B cell (primary cell): ENCODE measurements at regions not wholly inside any gene's neighbourhood (a gene's known extent, or its start where the extent isn't known, plus 50 kb on each side); places are given as distances from the start of the nearest gene placed in this dataset.

Source experiments
- ATAC-seq: fragments of 200-7000 bp; cut with Tn5 transposase; one replicate; pipeline ENCODE4 v1.10.0; 2021; ENCODE audit warnings: low read depth, mild to moderate bottlenecking, moderate number of reproducible peaks, moderate library complexity
- CTCF ChIA-PET: fragments of 350-600 bp; sonication (Branson Sonifier 250); formaldehyde crosslinking; loops from one replicate; lab custom pipeline; 2021; ENCODE audit warnings: antibody characterized with exemption, inconsistent platforms; lab: Charles Lee
- POLR2A ChIA-PET: fragments of 350-600 bp; sonication (Branson Sonifier 250); formaldehyde crosslinking; loops from one replicate; lab custom pipeline; 2021; ENCODE audit warnings: antibody characterized with exemption; lab: Charles Lee
- DNase-seq: peaks from one replicate; pipeline ENCODE4 v3.0.0; 2013
- H2AFZ ChIP-seq: 2 replicates; pipeline ENCODE4 v1.6.1; 2012; ENCODE audit warnings: mild to moderate bottlenecking, low read depth, low read length; ENCODE audit not compliant: insufficient read depth, poor library complexity, severe bottlenecking
- H3K27ac ChIP-seq, 2 donors: 1 replicate in 1 of 2; 2 replicates in 1 of 2; pipeline ENCODE4 v1.5.1; 2012 to 2013; ENCODE audit warnings: low read length in 2 of 2, mild to moderate bottlenecking in 2 of 2, moderate library complexity in 1 of 2
- H3K27me3 ChIP-seq, 4 experiments: fragments of 200-600 bp in 1 of 4; sonication (generic) in 1 of 4; replicated peaks in 1 of 4; 1 replicate in 2 of 4; 2 replicates in 2 of 4; pipeline versions ENCODE4 v1.6.1 to v1.7.0; 2013 to 2016; ENCODE audit warnings: low read length in 3 of 4, mild to moderate bottlenecking in 2 of 4, mixed read lengths in 1 of 4, moderate library complexity in 1 of 4; ENCODE audit not compliant: insufficient read depth in 4 of 4, control insufficient read depth in 3 of 4; ENCODE audit errors: control extremely low read depth in 1 of 4
- H3K36me3 ChIP-seq, 2 experiments: replicated peaks in 1 of 2; 1 replicate in 1 of 2; 2 replicates in 1 of 2; pipeline versions ENCODE4 v1.6.1 to v1.7.1; 2013; ENCODE audit warnings: low read length in 1 of 2; ENCODE audit not compliant: insufficient read depth in 2 of 2, control insufficient read depth in 1 of 2; ENCODE audit errors: control extremely low read depth in 1 of 2, extremely low read depth in 1 of 2
- H3K4me1 ChIP-seq, 2 donors: fragments of 200-600 bp in 1 of 2; sonication (generic) in 1 of 2; 1 replicate in 1 of 2; 2 replicates in 1 of 2; pipeline versions ENCODE4 v1.5.1 to v1.6.1; 2013 to 2017; ENCODE audit warnings: low read length in 2 of 2; ENCODE audit not compliant: control insufficient read depth in 2 of 2, insufficient read depth in 2 of 2
- H3K4me2 ChIP-seq: replicated peaks from 2 replicates; pipeline ENCODE3; 2012; ENCODE audit warnings: mild to moderate bottlenecking, low read depth, low read length; ENCODE audit not compliant: poor library complexity, severe bottlenecking
- H3K4me3 ChIP-seq, 5 experiments: fragments of 200-600 bp in 1 of 5; sonication (generic) in 1 of 5; 1 replicate in 3 of 5; 2 replicates in 2 of 5; pipeline versions ENCODE4 v1.5.1 to v1.7.0; 2011 to 2016; ENCODE audit warnings: low read length in 4 of 5, mild to moderate bottlenecking in 4 of 5, low read depth in 2 of 5, control low read depth in 1 of 5, moderate library complexity in 1 of 5; ENCODE audit not compliant: insufficient read depth in 1 of 5; ENCODE audit errors: control extremely low read depth in 1 of 5, extremely low read depth in 1 of 5
- H3K79me2 ChIP-seq: fragments of 200-600 bp; sonication (generic); one replicate; pipeline ENCODE4 v1.6.0; 2016; ENCODE audit warnings: low read length; ENCODE audit not compliant: control insufficient read depth, insufficient read depth
- H3K9ac ChIP-seq: fragments of 200-600 bp; sonication (generic); 2 replicates; pipeline ENCODE4 v1.6.1; 2017; ENCODE audit warnings: mild to moderate bottlenecking, low read length, moderate library complexity
- H3K9me3 ChIP-seq, 3 donors: one replicate each; pipeline versions ENCODE4 v1.6.1 to v1.7.1; 2013; ENCODE audit warnings: low read length in 2 of 3; ENCODE audit not compliant: control insufficient read depth in 2 of 3, insufficient read depth in 1 of 3; ENCODE audit errors: control extremely low read depth in 1 of 3
- H4K20me1 ChIP-seq: 2 replicates; pipeline ENCODE4 v1.6.0; 2012; ENCODE audit warnings: mild to moderate bottlenecking, low read length; ENCODE audit not compliant: insufficient read depth, control insufficient read depth, poor library complexity, severe bottlenecking
- H3K27ac Mint-ChIP-seq: one replicate; pipeline ENCODE4 v1.8.0; 2021; ENCODE audit warnings: mixed read lengths
- H3K27me3 Mint-ChIP-seq: one replicate; pipeline ENCODE4 v1.8.0; 2021; ENCODE audit warnings: mixed read lengths
- H3K4me1 Mint-ChIP-seq: one replicate; pipeline ENCODE4 v1.8.0; 2021; ENCODE audit warnings: mixed read lengths
- H3K4me3 Mint-ChIP-seq: one replicate; pipeline ENCODE4 v1.8.0; 2021; ENCODE audit warnings: mixed read lengths
- H3K9me3 Mint-ChIP-seq: one replicate; pipeline ENCODE4 v1.8.0; 2022; ENCODE audit warnings: mixed read lengths; ENCODE audit not compliant: insufficient read depth
- EZH2 ChIP-seq: IDR thresholded peaks from 2 replicates; pipeline ENCODE4 v1.6.1; 2012; ENCODE audit warnings: borderline replicate concordance, low read depth, mild to moderate bottlenecking, moderate library complexity, low read length; ENCODE audit not compliant: insufficient read depth, poor library complexity, severe bottlenecking
- WGBS: methylation state at CpG from one replicate; pipeline ENCODE4 v1.1.5; 2013; ENCODE audit warnings: missing lambda C conversion rate; ENCODE audit not compliant: insufficient coverage; 5-methylcytosine and 5-hydroxymethylcytosine counted together
- intact Hi-C: fragments of 100-400 bp; cut with micrococcal nuclease; formaldehyde crosslinking; loops from one replicate; pipeline ENCODE4 v1.10.0; 2022
- TF ChIP-seq, protein P1 (sequence below): fragments of 200-600 bp; IDR thresholded peaks from one replicate; pipeline ENCODE4 v1.8.0; 2022; ENCODE audit warnings: antibody characterized with exemption, mild to moderate bottlenecking

DNA sequence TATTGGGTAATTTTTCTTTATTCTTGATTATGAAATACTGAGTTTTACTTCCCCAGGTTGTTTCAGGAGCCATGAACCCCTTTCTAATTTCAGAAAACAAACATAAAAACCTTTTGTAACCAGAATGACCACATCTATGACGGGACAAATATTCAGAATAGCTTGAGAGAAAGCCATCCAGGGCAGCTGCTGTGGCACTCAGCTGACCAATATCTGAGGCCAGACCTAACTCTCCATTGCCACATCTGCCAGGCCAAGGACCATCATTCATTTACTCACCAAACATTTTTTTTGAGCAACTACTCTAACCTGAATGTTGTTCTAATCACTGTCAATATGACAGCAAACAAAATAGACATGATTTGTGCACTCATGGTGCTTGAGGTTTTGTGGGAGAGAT lies 608.3 kb upstream of the PKN2 start:
- no peak for DNase-seq
- no peak overlapping the region for H3K9ac ChIP-seq
- WGBS = 87% methylated on average over 1 of the region's 1 CpG
- ATAC-seq = no peak
- POLR2A ChIA-PET = no interaction called here
- H3K4me3 ChIP-seq = no peak overlapping the region
- Mint-ChIP-seq H3K27me3 (peaks cover 6% of the 10 kb centered on the region), H3K4me1 (no peaks in the 10 kb centered on the region), H3K4me3 (no peak overlapping the region), H3K27ac (no peak overlapping the region), H3K9me3 (no peaks in the 10 kb centered on the region)
- no peaks in the 10 kb centered on the region for H3K27me3 ChIP-seq
- no peak overlapping the region for H3K4me2 ChIP-seq
- TF ChIP-seq EZH2 = no peak
- TF ChIP-seq, protein P1, sequence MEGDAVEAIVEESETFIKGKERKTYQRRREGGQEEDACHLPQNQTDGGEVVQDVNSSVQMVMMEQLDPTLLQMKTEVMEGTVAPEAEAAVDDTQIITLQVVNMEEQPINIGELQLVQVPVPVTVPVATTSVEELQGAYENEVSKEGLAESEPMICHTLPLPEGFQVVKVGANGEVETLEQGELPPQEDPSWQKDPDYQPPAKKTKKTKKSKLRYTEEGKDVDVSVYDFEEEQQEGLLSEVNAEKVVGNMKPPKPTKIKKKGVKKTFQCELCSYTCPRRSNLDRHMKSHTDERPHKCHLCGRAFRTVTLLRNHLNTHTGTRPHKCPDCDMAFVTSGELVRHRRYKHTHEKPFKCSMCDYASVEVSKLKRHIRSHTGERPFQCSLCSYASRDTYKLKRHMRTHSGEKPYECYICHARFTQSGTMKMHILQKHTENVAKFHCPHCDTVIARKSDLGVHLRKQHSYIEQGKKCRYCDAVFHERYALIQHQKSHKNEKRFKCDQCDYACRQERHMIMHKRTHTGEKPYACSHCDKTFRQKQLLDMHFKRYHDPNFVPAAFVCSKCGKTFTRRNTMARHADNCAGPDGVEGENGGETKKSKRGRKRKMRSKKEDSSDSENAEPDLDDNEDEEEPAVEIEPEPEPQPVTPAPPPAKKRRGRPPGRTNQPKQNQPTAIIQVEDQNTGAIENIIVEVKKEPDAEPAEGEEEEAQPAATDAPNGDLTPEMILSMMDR = no peak
- CTCF ChIA-PET = no interaction called here
- H4K20me1 ChIP-seq = no peaks in the 10 kb centered on the region
- no peaks in the 10 kb centered on the region for H3K36me3 ChIP-seq
- no peaks in the 10 kb centered on the region for H3K9me3 ChIP-seq
- no peaks in the 10 kb centered on the region for H3K79me2 ChIP-seq
- intact Hi-C loops = no loop called here
- H2AFZ ChIP-seq = no peak overlapping the region
- no peak overlapping the region for H3K27ac ChIP-seq
- no peaks in the 10 kb centered on the region for H3K4me1 ChIP-seq

DNA sequence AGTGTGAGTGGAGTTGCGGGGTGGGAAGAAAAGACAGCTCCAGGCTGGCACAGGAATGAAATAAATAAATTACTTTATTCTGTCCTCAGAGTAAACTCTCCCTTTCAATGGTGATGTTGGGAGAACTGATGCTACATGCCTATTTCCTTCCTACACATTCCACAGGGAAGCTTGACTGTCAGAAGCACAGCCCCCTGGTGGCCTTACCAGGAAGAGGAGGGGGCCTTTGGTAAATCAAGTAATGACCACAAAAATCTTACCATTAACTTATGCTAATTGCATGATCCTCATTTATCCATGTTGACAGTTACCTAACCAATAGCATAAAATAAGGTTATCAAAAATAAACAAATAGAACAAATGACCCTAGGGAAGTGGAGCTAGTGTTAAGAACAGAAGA lies 605.0 kb upstream of the PKN2 start:
- H3K27me3 Mint-ChIP-seq = peaks cover 10% of the 10 kb centered on the region
- H4K20me1 ChIP-seq = no peaks in the 10 kb centered on the region
- ChIA-PET CTCF (no interaction called here), POLR2A (no interaction called here)
- no CpG with 5 or more reads among the region's 1 CpG for WGBS
- no peak overlapping the region for H3K27ac ChIP-seq
- no peak overlapping the region for H3K4me3 Mint-ChIP-seq
- ATAC-seq = no peak
- no peaks in the 10 kb centered on the region for H3K79me2 ChIP-seq
- no peak overlapping the region for H3K4me3 ChIP-seq
- H3K4me1 ChIP-seq = no peaks in the 10 kb centered on the region
- no peak overlapping the region for H2AFZ ChIP-seq
- H3K27me3 ChIP-seq = no peaks in the 10 kb centered on the region
- TF ChIP-seq, protein P1 = peak; percentile 25
- no peak for TF ChIP-seq EZH2
- no peak overlapping the region for H3K4me2 ChIP-seq
- no peaks in the 10 kb centered on the region for H3K9me3 Mint-ChIP-seq
- intact Hi-C loops = no loop called here
- H3K27ac Mint-ChIP-seq = no peak overlapping the region
- no peak for DNase-seq
- H3K36me3 ChIP-seq = no peaks in the 10 kb centered on the region
- peaks cover 0 to under 1% (median 0%) of the 10 kb centered on the region in 3 donors for H3K9me3 ChIP-seq
- no peak overlapping the region for H3K9ac ChIP-seq
- no peaks in the 10 kb centered on the region for H3K4me1 Mint-ChIP-seq
